Ovary (tissue), 7 donors: ENCODE measurements at regions not wholly inside any gene's neighbourhood (a gene's known extent, or its start where the extent isn't known, plus 50 kb on each side); places are given as distances from the start of the nearest gene placed in this dataset.

Experiments used
- DNase-seq, 5 donors: peaks; one replicate each; pipeline ENCODE4 v3.0.0-alpha.2; 2019 to 2020
- H3K27ac ChIP-seq, 2 donors: fragments of 200-600 bp; one replicate each; pipeline versions ENCODE4 v1.5.1 to v1.8.0; 2019 to 2022
- H3K27me3 ChIP-seq: fragments of 200-600 bp; one replicate; pipeline ENCODE4 v1.8.0; 2022
- H3K36me3 ChIP-seq: fragments of 200-600 bp; sonication (generic); one replicate; pipeline ENCODE4 v1.5.1; 2019
- H3K4me1 ChIP-seq: one replicate; pipeline ENCODE4 v1.8.1; 2013; ENCODE audit warnings: mild to moderate bottlenecking, moderate library complexity; ENCODE audit not compliant: insufficient read depth
- H3K4me3 ChIP-seq: fragments of 200-600 bp; sonication (generic); one replicate; pipeline ENCODE4 v1.5.1; 2017
- H3K9me3 ChIP-seq, 2 donors: fragments of 200-600 bp in 1 of 2; sonication (generic) in 1 of 2; one replicate each; pipeline versions ENCODE4 v1.5.1 to v1.8.1; 2013 to 2019; ENCODE audit warnings: mild to moderate bottlenecking in 1 of 2, moderate library complexity in 1 of 2
- EP300 ChIP-seq: sonication (generic); formaldehyde crosslinking; IDR thresholded peaks from one replicate; pipeline ENCODE4 v1.6.1; 2017; ENCODE audit warnings: antibody characterized with exemption
- POLR2A ChIP-seq: fragments of 450-650 bp; IDR thresholded peaks from one replicate; pipeline ENCODE4 v1.6.1; 2017; ENCODE audit warnings: antibody characterized with exemption, mild to moderate bottlenecking, moderate library complexity
- WGBS, 3 donors: extraction: QIAGEN DNeasy Blood & Tissue Kit in 1 of 3; methylation state at CpG; one replicate each; pipeline versions ENCODE4 v1.1.5 to v1.1.7; 2013 to 2017; 5-methylcytosine and 5-hydroxymethylcytosine counted together
- intact Hi-C, 4 donors: fragments of 100-400 bp; cut with DNase I; formaldehyde crosslinking; loops; one replicate each; pipeline versions ENCODE4 v1.11.0 to v1.15.1; 2022 to 2023
- TF ChIP-seq, protein P1 (sequence below), 3 donors: fragments of 450-650 bp in 2 of 3; fragments of 200-600 bp in 1 of 3; IDR thresholded peaks; one replicate each; pipeline versions ENCODE4 v1.5.1 to v1.8.0; 2016 to 2022; ENCODE audit warnings: antibody characterized with exemption in 3 of 3, mild to moderate bottlenecking in 1 of 3
- donor health status: DM: no; HTN: no; CAD: no; lungs with moderate emphysema.
- donor health status: DM: no; HTN: no; CAD: no.
- donor health status: Bipolar disorder and iron deficiency.
- donor health status: DM: no; HTN: no; CAD: no.
- donor health status: DM: yes; HTN: yes; CAD: no.

DNA sequence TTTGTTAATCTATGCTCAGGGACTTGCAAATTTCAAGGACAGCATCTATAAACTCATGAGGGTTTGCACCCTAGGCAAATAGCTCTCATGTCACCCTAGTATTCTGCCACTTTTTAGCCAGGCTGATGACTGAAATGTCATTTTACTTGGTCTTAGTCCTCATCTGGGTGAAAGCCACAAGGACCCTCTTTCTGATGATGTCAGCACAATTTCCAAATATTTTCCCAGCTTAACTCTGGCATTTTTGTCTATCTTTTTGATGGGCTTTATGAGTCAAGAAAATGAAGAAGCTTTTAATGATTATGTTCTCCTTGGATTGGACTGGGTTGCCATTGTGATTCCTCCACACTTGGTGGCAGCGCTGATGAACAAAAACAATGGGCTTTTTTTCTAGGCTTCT, 420.1 kb upstream of the BTBD3 start:
- Histone ChIP-seq H3K4me3 (no peak overlapping the region), H3K36me3 (no peaks in the 10 kb centered on the region), H3K9me3 (no peaks in the 10 kb centered on the region), H3K27me3 (no peaks in the 10 kb centered on the region), H3K27ac (no peak overlapping the region), H3K4me1 (no peaks in the 10 kb centered on the region)
- intact Hi-C loops, result no loop called here
- DNase-seq, result no peak
- TF ChIP-seq EP300, result no peak
- TF ChIP-seq POLR2A, result no peak
- TF ChIP-seq, protein P1, sequence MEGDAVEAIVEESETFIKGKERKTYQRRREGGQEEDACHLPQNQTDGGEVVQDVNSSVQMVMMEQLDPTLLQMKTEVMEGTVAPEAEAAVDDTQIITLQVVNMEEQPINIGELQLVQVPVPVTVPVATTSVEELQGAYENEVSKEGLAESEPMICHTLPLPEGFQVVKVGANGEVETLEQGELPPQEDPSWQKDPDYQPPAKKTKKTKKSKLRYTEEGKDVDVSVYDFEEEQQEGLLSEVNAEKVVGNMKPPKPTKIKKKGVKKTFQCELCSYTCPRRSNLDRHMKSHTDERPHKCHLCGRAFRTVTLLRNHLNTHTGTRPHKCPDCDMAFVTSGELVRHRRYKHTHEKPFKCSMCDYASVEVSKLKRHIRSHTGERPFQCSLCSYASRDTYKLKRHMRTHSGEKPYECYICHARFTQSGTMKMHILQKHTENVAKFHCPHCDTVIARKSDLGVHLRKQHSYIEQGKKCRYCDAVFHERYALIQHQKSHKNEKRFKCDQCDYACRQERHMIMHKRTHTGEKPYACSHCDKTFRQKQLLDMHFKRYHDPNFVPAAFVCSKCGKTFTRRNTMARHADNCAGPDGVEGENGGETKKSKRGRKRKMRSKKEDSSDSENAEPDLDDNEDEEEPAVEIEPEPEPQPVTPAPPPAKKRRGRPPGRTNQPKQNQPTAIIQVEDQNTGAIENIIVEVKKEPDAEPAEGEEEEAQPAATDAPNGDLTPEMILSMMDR (IDR thresholded peaks at IDR 0.05), result no peak
- WGBS, 3 donors, result 86 to 93% (median 88%) methylated on average over 1 of the region's 1 CpG

GRCh38 chr20:11499101-11499634, 418.5 kb upstream of the BTBD3 start:
- Histone ChIP-seq H3K4me1 (no peaks in the 10 kb centered on the region), H3K4me3 (no peak overlapping the region), H3K27ac (no peak overlapping the region), H3K27me3 (no peaks in the 10 kb centered on the region), H3K36me3 (no peaks in the 10 kb centered on the region), H3K9me3 (no peaks in the 10 kb centered on the region)
- WGBS, 3 donors, result 67 to 73% (median 72%) methylated on average over 6 of the region's 6 CpGs
- TF ChIP-seq, protein P1 (IDR thresholded peaks at IDR 0.05), result no peak
- TF ChIP-seq POLR2A (no peak), EP300 (no peak)
- intact Hi-C loops, result no loop called here
- no peak for DNase-seq

DNA sequence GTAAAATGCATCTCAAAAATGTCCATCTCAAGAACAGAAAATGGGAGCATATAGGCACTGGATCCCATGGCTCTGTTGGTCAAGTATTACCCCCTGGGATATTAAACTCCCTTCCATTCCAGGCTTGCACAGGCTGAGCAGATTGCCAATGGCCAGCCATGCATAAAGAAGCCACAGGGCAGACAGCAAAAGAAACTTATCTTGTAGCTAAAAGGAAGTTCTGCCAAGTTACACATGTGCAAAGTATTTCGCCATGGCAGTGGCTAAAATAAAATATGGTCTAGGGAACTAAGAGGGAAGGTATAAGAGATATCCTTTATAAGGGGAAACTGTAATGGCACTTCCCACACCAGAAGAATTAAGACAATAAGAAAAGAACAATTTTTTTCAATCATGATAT, 415.6 kb upstream of the BTBD3 start:
- DNase-seq, result no peak
- TF ChIP-seq POLR2A (no peak), EP300 (no peak)
- TF ChIP-seq, protein P1 (IDR thresholded peaks at IDR 0.05), result no peak
- Histone ChIP-seq H3K27ac (no peak overlapping the region), H3K4me1 (no peaks in the 10 kb centered on the region), H3K27me3 (no peaks in the 10 kb centered on the region), H3K9me3 (no peaks in the 10 kb centered on the region), H3K4me3 (no peak overlapping the region), H3K36me3 (no peaks in the 10 kb centered on the region)
- 76 to 87% (median 80%) methylated on average over 1 of the region's 1 CpG for WGBS, 3 donors
- intact Hi-C loops, result no loop called here

DNA sequence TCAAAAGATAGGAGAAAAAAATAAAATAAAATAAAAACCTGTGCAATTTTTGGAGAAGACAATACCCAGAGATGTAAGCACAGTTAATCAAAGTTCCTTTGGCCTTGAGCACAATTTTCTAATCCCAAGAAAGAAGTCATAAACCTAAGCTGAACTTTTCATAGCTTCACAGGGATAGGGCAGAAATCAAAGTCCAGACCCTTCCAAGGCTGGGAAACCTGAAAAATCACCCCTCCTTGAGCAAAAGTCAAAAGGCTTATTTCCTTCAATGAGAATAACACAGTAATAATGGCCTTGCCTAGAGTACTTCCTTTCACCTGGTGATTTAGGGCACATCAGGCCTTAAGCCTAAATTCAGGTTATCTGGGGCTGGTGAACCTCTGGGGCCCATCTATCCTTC, 415.0 kb upstream of the BTBD3 start:
- no peaks in the 10 kb centered on the region for H3K4me1 ChIP-seq
- TF ChIP-seq, protein P1 (IDR thresholded peaks at IDR 0.05), result no peak
- TF ChIP-seq POLR2A (no peak), EP300 (no peak)
- H3K36me3 ChIP-seq, result no peaks in the 10 kb centered on the region
- intact Hi-C loops, result no loop called here
- no peak for DNase-seq
- H3K9me3 ChIP-seq, result no peaks in the 10 kb centered on the region
- no peaks in the 10 kb centered on the region for H3K27me3 ChIP-seq
- H3K27ac ChIP-seq, result no peak overlapping the region
- no peak overlapping the region for H3K4me3 ChIP-seq

DNA sequence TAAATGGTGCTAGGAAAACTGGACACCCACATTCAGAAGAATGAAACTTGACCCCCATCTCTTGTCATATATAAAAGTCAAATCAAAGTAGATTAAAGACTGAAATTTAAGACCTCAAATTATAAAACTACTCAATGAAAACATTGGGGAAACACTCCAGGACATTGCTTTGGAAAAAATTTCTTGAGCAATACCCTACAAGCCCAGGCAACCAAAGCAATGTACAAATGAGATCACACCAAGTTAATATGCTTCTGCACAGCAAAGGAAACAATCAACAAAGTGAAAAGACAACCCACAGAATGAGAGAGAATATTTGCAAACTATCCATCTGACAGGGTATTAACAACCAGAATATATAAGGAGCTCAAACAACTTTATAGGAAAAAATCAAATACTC, 407.9 kb upstream of the BTBD3 start:
- Histone ChIP-seq H3K27me3 (no peaks in the 10 kb centered on the region), H3K9me3 (no peaks in the 10 kb centered on the region), H3K4me1 (no peaks in the 10 kb centered on the region), H3K36me3 (no peaks in the 10 kb centered on the region), H3K27ac (no peak overlapping the region), H3K4me3 (no peak overlapping the region)
- no peak for DNase-seq
- intact Hi-C loops, result no loop called here
- TF ChIP-seq, protein P1 (IDR thresholded peaks at IDR 0.05), result no peak
- no peak for TF ChIP-seq POLR2A
- TF ChIP-seq EP300, result no peak
